PC-9 (cell line): ENCODE measurements at regions not wholly inside any gene's neighbourhood (a gene's known extent, or its start where the extent isn't known, plus 50 kb on each side); places are given as distances from the start of the nearest gene placed in this dataset.

Source experiments
- BruUV-seq: library from RNA; stranded (reverse); fragments of 400-500 nt; replicated peaks from 2 replicates; lab custom pipeline; 2021; lab: Mats Ljungman, UMichigan
- CTCF ChIA-PET: fragments of 300-600 bp; sonication (Branson Sonifier 250); formaldehyde crosslinking; loops from one replicate; lab custom pipeline; 2022; ENCODE audit warnings: antibody characterized with exemption; lab: Charles Lee
- POLR2A ChIA-PET: fragments of 300-600 bp; sonication (Branson Sonifier 250); formaldehyde crosslinking; loops from one replicate; lab custom pipeline; 2022; ENCODE audit warnings: antibody characterized with exemption; ENCODE audit not compliant: unreplicated experiment; lab: Charles Lee
- DNase-seq, 2 experiments: peaks; one replicate each; pipeline versions ENCODE4 v3.0.0 to v3.0.0-alpha.2; 2015 to 2022; ENCODE audit warnings: mixed read lengths in 1 of 2
- H2AFZ ChIP-seq: fragments of 200-600 bp; sonication (generic); 2 replicates; pipeline ENCODE4 v1.8.1; 2017; ENCODE audit warnings: antibody characterized with exemption
- H3F3A ChIP-seq: fragments of 200-600 bp; sonication (generic); 2 replicates; pipeline ENCODE4 v1.8.1; 2017; ENCODE audit warnings: antibody characterized with exemption, mild to moderate bottlenecking, low read depth; ENCODE audit not compliant: insufficient read depth
- H3K27ac ChIP-seq: fragments of 200-600 bp; sonication (generic); 2 replicates; pipeline ENCODE4 v1.6.1; 2016; ENCODE audit warnings: mixed run types
- H3K27me3 ChIP-seq: fragments of 200-600 bp; sonication (generic); 2 replicates; pipeline ENCODE4 v1.6.1; 2016; ENCODE audit warnings: low read depth, mixed run types; ENCODE audit not compliant: insufficient read depth
- H3K36me3 ChIP-seq: fragments of 200-600 bp; sonication (generic); 2 replicates; pipeline ENCODE4 v1.6.1; 2016; ENCODE audit warnings: low read depth, mixed run types
- H3K4me1 ChIP-seq: fragments of 200-600 bp; sonication (generic); replicated peaks from 2 replicates; pipeline ENCODE4 v1.6.1; 2016; ENCODE audit warnings: mixed run types; ENCODE audit not compliant: insufficient read depth
- H3K4me2 ChIP-seq: fragments of 200-600 bp; sonication (generic); 2 replicates; pipeline ENCODE4 v1.6.1; 2017; ENCODE audit warnings: mixed run types
- H3K4me3 ChIP-seq: fragments of 200-600 bp; sonication (generic); 2 replicates; pipeline ENCODE4 v1.6.1; 2016; ENCODE audit warnings: mixed run types
- H3K79me2 ChIP-seq: fragments of 200-600 bp; sonication (generic); 2 replicates; pipeline ENCODE4 v1.6.1; 2017; ENCODE audit warnings: low read depth, mixed run types
- H3K9me2 ChIP-seq: fragments of 200-600 bp; sonication (generic); 2 replicates; pipeline ENCODE4 v1.8.1; 2017; ENCODE audit warnings: mild to moderate bottlenecking; ENCODE audit not compliant: insufficient read depth
- H3K9me3 ChIP-seq: fragments of 200-600 bp; sonication (generic); 2 replicates; pipeline ENCODE4 v1.8.1; 2016; ENCODE audit warnings: low read depth; ENCODE audit not compliant: insufficient read depth
- H4K20me1 ChIP-seq: fragments of 200-600 bp; sonication (generic); 2 replicates; pipeline ENCODE4 v1.8.1; 2017; ENCODE audit not compliant: insufficient read depth
- CTCF ChIP-seq: fragments of 200-600 bp; sonication (generic); conservative IDR thresholded peaks from 2 replicates; pipeline ENCODE4 v1.6.1; 2017; ENCODE audit warnings: mixed run types, antibody characterized with exemption, mild to moderate bottlenecking, moderate library complexity
- EZH2 ChIP-seq: fragments of 200-600 bp; sonication (generic); IDR thresholded peaks from 2 replicates; pipeline ENCODE4 v1.8.0; 2017; ENCODE audit warnings: antibody characterized with exemption, low read depth
- intact Hi-C: fragments of 100-400 bp; cut with micrococcal nuclease; formaldehyde crosslinking; loops from one replicate; pipeline ENCODE4 v1.10.0; 2022; ENCODE audit not compliant: unreplicated experiment

GRCh38 chr5:164303646-164304215 lies 798.3 kb downstream of the MAT2B start:
- ChIA-PET POLR2A (no interaction called here), CTCF (no interaction called here)
- TF ChIP-seq EZH2 = no peak
- no peak for TF ChIP-seq CTCF
- H3K4me1 ChIP-seq = no peaks in the 10 kb centered on the region
- no peak for DNase-seq
- H4K20me1 ChIP-seq = no peaks in the 10 kb centered on the region
- H3K4me2 ChIP-seq = no peak overlapping the region
- no peak overlapping the region for H2AFZ ChIP-seq
- H3F3A ChIP-seq = no peaks in the 10 kb centered on the region
- H3K27me3 ChIP-seq = no peaks in the 10 kb centered on the region
- H3K9me3 ChIP-seq = no peaks in the 10 kb centered on the region
- no peaks in the 10 kb centered on the region for H3K36me3 ChIP-seq
- no peaks in the 10 kb centered on the region for H3K79me2 ChIP-seq
- intact Hi-C loops = no loop called here
- no TSS peak for BruUV-seq
- no peaks in the 10 kb centered on the region for H3K9me2 ChIP-seq
- no peak overlapping the region for H3K4me3 ChIP-seq
- no peak overlapping the region for H3K27ac ChIP-seq

DNA sequence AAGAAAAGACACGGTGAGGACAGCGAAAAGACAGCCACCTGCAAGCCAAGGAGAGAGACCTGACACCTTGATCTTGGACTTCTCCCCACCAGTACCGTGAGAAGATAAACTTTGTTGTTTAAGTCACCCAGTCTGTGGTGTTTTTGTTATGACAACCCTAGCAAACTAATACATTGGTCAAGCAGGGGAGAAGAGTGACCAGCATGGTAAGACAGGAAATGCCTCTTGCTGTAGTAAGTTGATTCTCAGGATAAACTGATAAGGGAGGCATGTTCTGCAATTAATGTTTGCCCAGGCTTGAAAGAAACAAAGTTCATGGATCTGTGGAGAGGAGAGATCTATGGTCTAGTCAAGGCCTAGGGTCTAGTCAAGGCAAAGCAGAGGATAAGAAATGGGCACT lies 801.2 kb downstream of the MAT2B start:
- BruUV-seq = no TSS peak
- TF ChIP-seq EZH2 (no peak), CTCF (no peak)
- Histone ChIP-seq H4K20me1 (no peaks in the 10 kb centered on the region), H3K4me2 (no peak overlapping the region), H3K4me1 (no peaks in the 10 kb centered on the region), H3K27me3 (no peaks in the 10 kb centered on the region), H3K79me2 (no peaks in the 10 kb centered on the region), H3K4me3 (no peak overlapping the region), H3K36me3 (no peaks in the 10 kb centered on the region), H3K9me2 (no peaks in the 10 kb centered on the region), H3K27ac (no peak overlapping the region), H3F3A (no peaks in the 10 kb centered on the region), H3K9me3 (no peaks in the 10 kb centered on the region), H2AFZ (no peak overlapping the region)
- intact Hi-C loops = no loop called here
- ChIA-PET CTCF (no interaction called here), POLR2A (no interaction called here)
- no peak for DNase-seq

- no peaks in the 10 kb centered on the region for H3F3A ChIP-seq
- H4K20me1 ChIP-seq = no peaks in the 10 kb centered on the region
- H3K27ac ChIP-seq = no peak overlapping the region
- intact Hi-C loops = no loop called here
- ChIA-PET POLR2A (interaction anchor here (0.6 kb wide), 1 partner anchor 117 kb away, joined by 3 read pairs; no protein-coding TSS in a partner anchor), CTCF (no interaction called here)
- no peak overlapping the region for H2AFZ ChIP-seq
- no peak for TF ChIP-seq CTCF
- no TSS peak for BruUV-seq
- no peak overlapping the region for H3K4me3 ChIP-seq
- H3K79me2 ChIP-seq = no peaks in the 10 kb centered on the region
- no peaks in the 10 kb centered on the region for H3K27me3 ChIP-seq
- peaks cover 3% of the 10 kb centered on the region; the same call in 1 of the 2 replicates for H3K9me2 ChIP-seq
- H3K36me3 ChIP-seq = no peaks in the 10 kb centered on the region
- no peaks in the 10 kb centered on the region for H3K9me3 ChIP-seq
- no peak overlapping the region for H3K4me2 ChIP-seq
- no peaks in the 10 kb centered on the region for H3K4me1 ChIP-seq
- no peak for DNase-seq
Observed at GRCh38 chr5:164312801-164313200, 807.4 kb downstream of the MAT2B start.
